H1 (cell line): ENCODE measurements at regions not wholly inside any gene's neighbourhood (a gene's known extent, or its start where the extent isn't known, plus 50 kb on each side); places are given as distances from the start of the nearest gene placed in this dataset.

Source experiments
- CTCF ChIA-PET: fragments of 300-600 bp; sonication (Branson Sonifier 250); formaldehyde crosslinking; loops from one replicate; lab custom pipeline; 2021; ENCODE audit not compliant: partially characterized antibody; lab: Charles Lee
- POLR2A ChIA-PET: fragments of 300-600 bp; sonication (Branson Sonifier 250); formaldehyde crosslinking; loops from one replicate; lab custom pipeline; 2021; ENCODE audit warnings: inconsistent platforms; ENCODE audit not compliant: partially characterized antibody; lab: Charles Lee
- DNase-seq, 2 experiments: peaks; one replicate each; pipeline versions ENCODE4 v3.0.0 to v3.0.0-alpha.2; 2010 to 2022; ENCODE audit warnings: low spot score in 2 of 2, low read depth in 1 of 2, mixed read lengths in 1 of 2
- FAIRE-seq: peaks from 2 replicates; lab custom pipeline; 2011; peaks lifted over from hg19 to GRCh38; lab: Jason Lieb, UNC
- H2AFZ ChIP-seq: 2 replicates; pipeline ENCODE4 v1.8.1; 2012; ENCODE audit warnings: low read length, inconsistent platforms
- H2AK5ac ChIP-seq: 2 replicates; pipeline ENCODE4 v1.6.1; 2013; ENCODE audit warnings: low read depth, low read length
- H2BK120ac ChIP-seq: replicated peaks from 2 replicates; pipeline ENCODE3; 2013; ENCODE audit warnings: low read depth, low read length, inconsistent platforms
- H2BK12ac ChIP-seq: 2 replicates; pipeline ENCODE4 v1.6.1; 2013; ENCODE audit warnings: low read depth, low read length
- H2BK15ac ChIP-seq: 2 replicates; pipeline ENCODE4 v1.6.1; 2013; ENCODE audit warnings: low read length
- H2BK20ac ChIP-seq: 2 replicates; pipeline ENCODE4 v1.6.1; 2013; ENCODE audit warnings: low read length
- H2BK5ac ChIP-seq: 2 replicates; pipeline ENCODE4 v1.6.1; 2013; ENCODE audit warnings: low read depth, low read length
- H3K14ac ChIP-seq: 2 replicates; pipeline ENCODE4 v1.6.1; 2013; ENCODE audit warnings: inconsistent platforms; ENCODE audit not compliant: insufficient read length
- H3K18ac ChIP-seq: 2 replicates; pipeline ENCODE4 v1.6.1; 2013; ENCODE audit warnings: low read length; ENCODE audit errors: extremely low read depth
- H3K23ac ChIP-seq: 2 replicates; pipeline ENCODE4 v1.6.1; 2013; ENCODE audit warnings: inconsistent platforms; ENCODE audit not compliant: insufficient read length
- H3K23me2 ChIP-seq: 2 replicates; pipeline ENCODE4 v1.6.1; 2013; ENCODE audit warnings: low read depth, low read length
- H3K27ac ChIP-seq: 2 replicates; pipeline ENCODE4 v1.6.1; 2011; ENCODE audit warnings: low read depth, low read length, inconsistent platforms
- H3K27me3 ChIP-seq, 4 experiments: replicated peaks in 1 of 4; 1 replicate in 1 of 4; 2 replicates in 3 of 4; pipeline versions ENCODE4 v1.6.1 to v1.8.1; 2011 to 2013; ENCODE audit warnings: low read length in 3 of 4, mild to moderate bottlenecking in 3 of 4, inconsistent platforms in 2 of 4, mixed read lengths in 2 of 4, moderate library complexity in 1 of 4; ENCODE audit not compliant: control insufficient read depth in 3 of 4, insufficient read depth in 3 of 4; ENCODE audit errors: extremely low read depth in 1 of 4
- H3K36me3 ChIP-seq, 4 experiments: 2 replicates each; pipeline versions ENCODE4 v1.6.1 to v1.8.1; 2011 to 2013; ENCODE audit warnings: mild to moderate bottlenecking in 4 of 4, low read length in 3 of 4, moderate library complexity in 2 of 4, control low read depth in 1 of 4, inconsistent platforms in 1 of 4; ENCODE audit not compliant: insufficient read depth in 4 of 4, control insufficient read depth in 2 of 4
- H3K4ac ChIP-seq: replicated peaks from 2 replicates; pipeline ENCODE3; 2013; ENCODE audit warnings: low read length, low read depth, mixed read lengths, inconsistent platforms; ENCODE audit not compliant: insufficient read length
- H3K4me1 ChIP-seq, 4 experiments: replicated peaks in 1 of 4; 1 replicate in 1 of 4; 2 replicates in 3 of 4; pipeline versions ENCODE4 v1.6.1 to v1.8.1; 2011 to 2013; ENCODE audit warnings: low read length in 3 of 4, inconsistent platforms in 2 of 4, mixed read lengths in 1 of 4; ENCODE audit not compliant: insufficient read depth in 4 of 4, control insufficient read depth in 3 of 4
- H3K4me2 ChIP-seq, 2 experiments: 2 replicates each; pipeline versions ENCODE4 v1.6.1 to v1.8.1; 2011 to 2013; ENCODE audit warnings: low read depth in 2 of 2, low read length in 2 of 2, control low read depth in 1 of 2, inconsistent platforms in 1 of 2, mild to moderate bottlenecking in 1 of 2; ENCODE audit not compliant: insufficient read depth in 1 of 2
- H3K4me3 ChIP-seq, 4 experiments: fragments of 200-600, 300-600 bp in 1 of 4; sonication (generic), shearing (Covaris generic), sonication (Bioruptor Twin) in 1 of 4; 2 replicates each; pipeline versions ENCODE4 v1.5.1 to v1.8.1; 2011 to 2016; ENCODE audit warnings: low read length in 4 of 4, low read depth in 3 of 4, control low read depth in 2 of 4, inconsistent platforms in 2 of 4, mild to moderate bottlenecking in 2 of 4, mixed read lengths in 1 of 4, moderate library complexity in 1 of 4; ENCODE audit not compliant: insufficient read depth in 2 of 4; ENCODE audit errors: extremely low read depth in 1 of 4
- H3K56ac ChIP-seq: replicated peaks from 2 replicates; pipeline ENCODE3; 2013; ENCODE audit warnings: low read depth, mild to moderate bottlenecking, mixed read lengths, low read length, inconsistent platforms; ENCODE audit not compliant: insufficient read length
- H3K79me1 ChIP-seq: 2 replicates; pipeline ENCODE4 v1.6.1; 2013; ENCODE audit warnings: low read depth, low read length, control low read depth
- H3K79me2 ChIP-seq, 2 experiments: 2 replicates each; pipeline versions ENCODE4 v1.6.1 to v1.8.1; 2012 to 2013; ENCODE audit warnings: low read length in 2 of 2, mild to moderate bottlenecking in 2 of 2, inconsistent platforms in 1 of 2; ENCODE audit not compliant: insufficient read depth in 2 of 2, control insufficient read depth in 1 of 2
- H3K9ac ChIP-seq, 4 experiments: replicated peaks in 1 of 4; 1 replicate in 1 of 4; 2 replicates in 3 of 4; pipeline versions ENCODE4 v1.6.1 to v1.8.1; 2011 to 2013; ENCODE audit warnings: low read depth in 3 of 4, low read length in 3 of 4, control low read depth in 2 of 4, mild to moderate bottlenecking in 2 of 4, moderate library complexity in 2 of 4, inconsistent platforms in 1 of 4; ENCODE audit errors: extremely low read depth in 1 of 4
- H3K9me3 ChIP-seq, 2 experiments: 2 replicates each; pipeline versions ENCODE4 v1.6.1 to v1.8.1; 2012 to 2013; ENCODE audit warnings: mild to moderate bottlenecking in 2 of 2, moderate library complexity in 2 of 2, control low read depth in 1 of 2, inconsistent platforms in 1 of 2, low read depth in 1 of 2, low read length in 1 of 2, mixed read lengths in 1 of 2; ENCODE audit not compliant: insufficient read depth in 2 of 2
- H4K20me1 ChIP-seq, 2 experiments: replicated peaks in 1 of 2; 2 replicates each; pipeline versions ENCODE3 to v1.8.1; 2011 to 2013; ENCODE audit warnings: inconsistent platforms in 2 of 2, low read length in 2 of 2, mild to moderate bottlenecking in 1 of 2; ENCODE audit not compliant: insufficient read depth in 2 of 2, control insufficient read depth in 1 of 2
- H4K5ac ChIP-seq: 2 replicates; pipeline ENCODE4 v1.6.1; 2013; ENCODE audit warnings: low read length, low read depth, mixed read lengths, inconsistent platforms; ENCODE audit not compliant: insufficient read length
- H4K8ac ChIP-seq: 2 replicates; pipeline ENCODE4 v1.8.0; 2013; ENCODE audit warnings: mild to moderate bottlenecking, moderate library complexity, low read length, inconsistent platforms; ENCODE audit not compliant: insufficient read depth; ENCODE audit errors: extremely low read depth
- H4K91ac ChIP-seq: replicated peaks from 2 replicates; pipeline ENCODE3; 2013; ENCODE audit warnings: low read length, mixed read lengths, inconsistent platforms; ENCODE audit not compliant: insufficient read length
- BACH1 ChIP-seq: IDR thresholded peaks from 2 replicates; pipeline ENCODE4 v1.6.1; 2012; ENCODE audit warnings: low read length, improper control_type of control experiment
- CHD1 ChIP-seq: IDR thresholded peaks from 2 replicates; pipeline ENCODE4 v1.6.1; 2012; ENCODE audit warnings: low read depth, low read length, improper control_type of control experiment
- CREB1 ChIP-seq: IDR thresholded peaks from 2 replicates; pipeline ENCODE4 v1.6.1; 2012; ENCODE audit warnings: inconsistent platforms
- CTBP2 ChIP-seq: IDR thresholded peaks from 2 replicates; pipeline ENCODE4 v1.7.0; 2011; ENCODE audit warnings: borderline replicate concordance, mild to moderate bottlenecking, moderate library complexity, mixed read lengths, low read length; ENCODE audit not compliant: insufficient read depth, insufficient read length
- GTF2F1 ChIP-seq: IDR thresholded peaks from 2 replicates; pipeline ENCODE4 v1.6.1; 2012; ENCODE audit warnings: low read depth, low read length, improper control_type of control experiment, borderline replicate concordance
- JUND ChIP-seq: IDR thresholded peaks from 2 replicates; pipeline ENCODE4 v1.6.1; 2011; ENCODE audit warnings: mild to moderate bottlenecking, improper control_type of control experiment, low read length
- KDM4A ChIP-seq: IDR thresholded peaks from one replicate; pipeline ENCODE4 v1.7.1; 2012; ENCODE audit warnings: low read depth, mild to moderate bottlenecking, moderate library complexity, low read length, inconsistent platforms; ENCODE audit not compliant: severe bottlenecking
- KDM5A ChIP-seq: fragments of 200-600 bp; IDR thresholded peaks from 2 replicates; pipeline ENCODE4 v1.7.1; 2012; ENCODE audit warnings: mild to moderate bottlenecking, low read length, inconsistent platforms, mixed read lengths
- RXRA ChIP-seq: IDR thresholded peaks from 2 replicates; pipeline ENCODE4 v1.6.1; 2011; ENCODE audit warnings: low read depth, mild to moderate bottlenecking, low read length, moderate library complexity; ENCODE audit not compliant: insufficient read depth
- SIRT6 ChIP-seq: IDR thresholded peaks from one replicate; pipeline ENCODE4 v1.7.1; 2012; ENCODE audit warnings: low read length, inconsistent platforms
- TAF1 ChIP-seq: IDR thresholded peaks from 2 replicates; pipeline ENCODE4 v1.6.1; 2011; ENCODE audit warnings: mild to moderate bottlenecking, low read depth, low read length
- WGBS, 2 experiments: shearing (Covaris generic) in 1 of 2; methylation state at CpG; one replicate each; pipeline versions ENCODE4 v1.1.6 to v1.1.7; 2013 to 2015; ENCODE audit warnings: low lambda C conversion rate in 2 of 2, mixed read lengths in 2 of 2, inconsistent platforms in 1 of 2, low coverage in 1 of 2, missing lambda C conversion rate in 1 of 2; ENCODE audit not compliant: insufficient replicate concordance in 2 of 2, insufficient coverage in 1 of 2, insufficient read length in 1 of 2; ENCODE audit errors: extremely low coverage in 1 of 2, missing lambda C conversion rate in 1 of 2; 5-methylcytosine and 5-hydroxymethylcytosine counted together

DNA sequence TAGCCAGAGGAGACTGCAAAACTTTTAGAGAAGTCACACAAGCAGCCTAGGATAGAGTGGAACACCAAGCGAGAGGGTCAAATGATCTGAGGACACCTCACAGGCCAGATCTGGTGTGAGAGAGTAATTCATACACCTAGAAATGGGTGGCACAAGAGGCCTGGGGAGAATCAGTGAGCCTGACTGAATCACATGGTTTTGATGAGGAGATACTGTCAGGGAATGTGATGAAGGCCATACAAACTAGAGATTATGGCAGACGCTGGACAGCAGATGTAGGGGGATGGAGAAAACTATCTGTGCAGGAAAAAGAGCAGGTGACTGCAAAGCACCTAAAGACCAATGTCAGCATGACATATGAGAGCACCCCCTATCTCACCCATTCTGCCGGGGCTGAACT lies 105.0 kb upstream of the TTC14 start:
- H3K23ac ChIP-seq, result no peak overlapping the region
- H3K14ac ChIP-seq, result no peak overlapping the region
- H2BK12ac ChIP-seq, result no peak overlapping the region
- H4K91ac ChIP-seq, result no peak overlapping the region
- no peak overlapping the region for H3K4me3 ChIP-seq
- H3K23me2 ChIP-seq, result no peaks in the 10 kb centered on the region
- no peak overlapping the region for H3K56ac ChIP-seq
- no peaks in the 10 kb centered on the region for H4K20me1 ChIP-seq
- WGBS, 2 experiments, result 92% methylated on average over 3 of the region's 3 CpGs; no CpG with 5 or more reads in 1 of the 2 experiments
- H2BK5ac ChIP-seq, result no peak overlapping the region
- no peak for FAIRE-seq
- no peaks in the 10 kb centered on the region for H3K79me1 ChIP-seq
- H2BK120ac ChIP-seq, result no peak overlapping the region
- no peak overlapping the region for H2BK15ac ChIP-seq
- no peak overlapping the region for H4K8ac ChIP-seq
- no peak for DNase-seq
- no peak overlapping the region for H3K27ac ChIP-seq
- H2AK5ac ChIP-seq, result no peak overlapping the region
- no peak overlapping the region for H3K4me2 ChIP-seq
- no peaks in the 10 kb centered on the region for H3K79me2 ChIP-seq
- no peaks in the 10 kb centered on the region for H3K27me3 ChIP-seq
- no peak overlapping the region for H3K4ac ChIP-seq
- ChIA-PET CTCF (no interaction called here), POLR2A (no interaction called here)
- no peaks in the 10 kb centered on the region for H3K36me3 ChIP-seq
- H3K9ac ChIP-seq, result no peak overlapping the region
- H3K18ac ChIP-seq, result no peak overlapping the region
- TF ChIP-seq CTBP2 (no peak), RXRA (no peak), GTF2F1 (no peak), TAF1 (no peak), BACH1 (no peak), CHD1 (no peak), KDM4A (no peak), SIRT6 (no peak), KDM5A (no peak), JUND (no peak), CREB1 (no peak)
- H3K4me1 ChIP-seq, result no peaks in the 10 kb centered on the region
- H2BK20ac ChIP-seq, result no peak overlapping the region
- no peak overlapping the region for H2AFZ ChIP-seq
- no peak overlapping the region for H4K5ac ChIP-seq
- H3K9me3 ChIP-seq, result 0 out of 4 replicates have a peak, but pooled peaks cover 0 to 3% of the 10 kb centered on the region in 2 experiments
